ENCODE measurements at regions not wholly inside any gene's neighbourhood (a gene's known extent, or its start where the extent isn't known, plus 50 kb on each side); places are given as distances from the start of the nearest gene placed in this dataset.

GRCh38 chr2:238562446-238562845 is 135.7 kb downstream of the ASB1 start:
- no peak for DNase-seq

GRCh38 chr2:238563551-238563950 is 136.8 kb downstream of the ASB1 start:
- DNase-seq: no peak

- no peak for DNase-seq
Observed at GRCh38 chr2:238564286-238564920, 137.7 kb downstream of the ASB1 start.

- no peak for DNase-seq
Observed at GRCh38 chr2:238565031-238565430, 138.3 kb downstream of the ASB1 start.

- no peak for DNase-seq
Observed at GRCh38 chr2:238566001-238566645, 139.4 kb downstream of the ASB1 start.

- DNase-seq: no peak
Observed at GRCh38 chr2:238567067-238567855, 140.5 kb downstream of the ASB1 start.

- DNase-seq: no peak
Observed at GRCh38 chr2:238567996-238568395, 141.3 kb downstream of the ASB1 start.

- DNase-seq: no peak
Observed at GRCh38 chr2:238568455-238569440, 142.0 kb downstream of the ASB1 start.

GRCh38 chr2:238569507-238570195 is 142.9 kb downstream of the ASB1 start:
- DNase-seq: no peak

GRCh38 chr2:238570391-238570790 is 143.7 kb downstream of the ASB1 start:
- no peak for DNase-seq

GRCh38 chr2:238570926-238571325 is 144.2 kb downstream of the ASB1 start:
- DNase-seq: no peak

GRCh38 chr2:238571661-238572372 is 145.1 kb downstream of the ASB1 start:
- DNase-seq: no peak

- DNase-seq: no peak
Observed at GRCh38 chr2:238573065-238573778, 146.5 kb downstream of the ASB1 start.

- no peak for DNase-seq
Observed at GRCh38 chr2:238573916-238574315, 147.2 kb downstream of the ASB1 start.

GRCh38 chr2:238574490-238575271 is 148.0 kb downstream of the ASB1 start:
- no peak for DNase-seq

- no peak for DNase-seq
Observed at GRCh38 chr2:238576674-238577073, 149.9 kb downstream of the ASB1 start.

- no peak for DNase-seq
Observed at GRCh38 chr2:238578256-238578655, 151.5 kb downstream of the ASB1 start.

GRCh38 chr2:238580486-238580885 is 153.8 kb downstream of the ASB1 start:
- DNase-seq: no peak

- DNase-seq: no peak
Observed at GRCh38 chr2:238581126-238581525, 154.4 kb downstream of the ASB1 start.

GRCh38 chr2:238582159-238582558 is 155.4 kb downstream of the ASB1 start:
- no peak for DNase-seq

Measured in central memory CD4-positive, alpha-beta T cell (primary cell).